HepG2 (cell line): ENCODE measurements at regions not wholly inside any gene's neighbourhood (a gene's known extent, or its start where the extent isn't known, plus 50 kb on each side); places are given as distances from the start of the nearest gene placed in this dataset.

ENCODE experiments used
- ATAC-seq: fragments of 200-7000 bp; cut with Tn5 transposase; 3 replicates; pipeline ENCODE4 v1.9.1; 2020; ENCODE audit warnings: mild to moderate bottlenecking, moderate library complexity
- BruUV-seq: library from RNA; stranded (reverse); fragments of 400-500 nt; replicated peaks from 2 replicates; lab custom pipeline; 2021; lab: Mats Ljungman, UMichigan
- CTCF ChIA-PET: fragments of 300-600 bp; formaldehyde crosslinking; extraction: SDS; loops from one replicate; lab custom pipeline; 2021; ENCODE audit warnings: low total read pairs, inconsistent platforms, low intra/inter-chr PET ratio; lab: Yijun Ruan, JAX
- POLR2A ChIA-PET: fragments of 350-600 bp; sonication (Branson Sonifier 250); formaldehyde crosslinking; loops from one replicate; lab custom pipeline; 2020; ENCODE audit warnings: antibody characterized with exemption, inconsistent platforms; lab: Yijun Ruan, JAX
- DNase-seq: peaks from one replicate; pipeline ENCODE4 v3.0.0-alpha.2; 2015; ENCODE audit warnings: low spot score
- FAIRE-seq: peaks from 3 replicates; lab custom pipeline; 2011; peaks lifted over from hg19 to GRCh38; lab: Jason Lieb, UNC
- H2AFZ ChIP-seq: one replicate; pipeline ENCODE4 v1.6.1; 2011; ENCODE audit warnings: low read length, inconsistent platforms
- H3K27ac ChIP-seq: fragments of 300-600 bp; 3 replicates; pipeline ENCODE4 v1.8.0; 2011; ENCODE audit warnings: mixed run types, mild to moderate bottlenecking, mixed read lengths, low read length, inconsistent platforms; ENCODE audit not compliant: insufficient read depth; ENCODE audit errors: extremely low read length
- H3K27me3 ChIP-seq, 2 experiments: fragments of 200-600 bp in 1 of 2; 2 replicates in 1 of 2; 3 replicates in 1 of 2; pipeline versions ENCODE4 v1.6.0 to v1.8.0; 2011; ENCODE audit warnings: low read length in 2 of 2, mild to moderate bottlenecking in 2 of 2, moderate library complexity in 2 of 2, inconsistent platforms in 1 of 2; ENCODE audit not compliant: insufficient read depth in 2 of 2, control insufficient read depth in 1 of 2
- H3K36me3 ChIP-seq, 2 experiments: fragments of 200-600 bp in 1 of 2; replicated peaks in 1 of 2; 2 replicates in 1 of 2; 3 replicates in 1 of 2; pipeline versions ENCODE4 v1.5.1 to v1.8.0; 2011; ENCODE audit warnings: low read length in 2 of 2, inconsistent platforms in 1 of 2; ENCODE audit not compliant: insufficient read depth in 2 of 2, control insufficient read depth in 1 of 2
- H3K4me1 ChIP-seq: 2 replicates; pipeline ENCODE4 v1.5.1; 2012; ENCODE audit warnings: low read length, inconsistent platforms; ENCODE audit not compliant: insufficient read depth
- H3K4me2 ChIP-seq: 2 replicates; pipeline ENCODE4 v1.6.0; 2011; ENCODE audit warnings: low read depth, low read length, inconsistent platforms
- H3K4me3 ChIP-seq, 3 experiments: fragments of 200-600 bp in 1 of 3; sonication (generic), shearing (Covaris generic) in 1 of 3; replicated peaks in 1 of 3; 2 replicates each; pipeline ENCODE4 v1.5.1; 2011 to 2016; ENCODE audit warnings: low read length in 3 of 3, inconsistent platforms in 2 of 3, low read depth in 2 of 3, mild to moderate bottlenecking in 2 of 3, control low read depth in 1 of 3, mixed read lengths in 1 of 3; ENCODE audit not compliant: insufficient read depth in 1 of 3
- H3K79me2 ChIP-seq: one replicate; pipeline ENCODE4 v1.6.1; 2011; ENCODE audit warnings: low read length, inconsistent platforms; ENCODE audit not compliant: insufficient read depth
- H3K9ac ChIP-seq: 2 replicates; pipeline ENCODE4 v1.6.0; 2011; ENCODE audit warnings: mild to moderate bottlenecking, low read depth, low read length, inconsistent platforms; ENCODE audit not compliant: insufficient read depth
- H3K9me3 ChIP-seq: 2 replicates; pipeline ENCODE4 v1.5.1; 2012; ENCODE audit warnings: mild to moderate bottlenecking, low read length
- H4K20me1 ChIP-seq: 2 replicates; pipeline ENCODE4 v1.6.0; 2011; ENCODE audit warnings: inconsistent platforms, mild to moderate bottlenecking, low read length, moderate library complexity; ENCODE audit not compliant: insufficient read depth
- CENPX ChIP-seq: sonication (generic); formaldehyde crosslinking; IDR thresholded peaks from 2 replicates; pipeline ENCODE4 v1.9.0; 2021; ENCODE audit warnings: mild to moderate bottlenecking, missing genetic modification reagents, moderate library complexity
- CREM ChIP-seq, 2 experiments: sonication (generic) in 1 of 2; formaldehyde crosslinking in 1 of 2; IDR thresholded peaks; 2 replicates each; pipeline versions ENCODE4 v1.4.0 to v1.6.1; 2016 to 2020; ENCODE audit warnings: antibody characterized with exemption in 1 of 2, mild to moderate bottlenecking in 1 of 2, missing genetic modification reagents in 1 of 2
- HIVEP1 ChIP-seq: sonication (generic); formaldehyde crosslinking; IDR thresholded peaks from 2 replicates; pipeline ENCODE4 v1.4.0; 2020; ENCODE audit warnings: mild to moderate bottlenecking, missing genetic modification reagents
- HNF4G ChIP-seq, 2 experiments: sonication (generic) in 1 of 2; formaldehyde crosslinking in 1 of 2; IDR thresholded peaks; 2 replicates each; pipeline versions ENCODE4 v1.4.0 to v1.6.1; 2011 to 2020; ENCODE audit warnings: borderline replicate concordance in 2 of 2, low read depth in 2 of 2, mild to moderate bottlenecking in 2 of 2, low read length in 1 of 2, missing genetic modification reagents in 1 of 2, moderate library complexity in 1 of 2
- MYC ChIP-seq: sonication (generic); formaldehyde crosslinking; IDR thresholded peaks from 2 replicates; pipeline ENCODE4 v1.9.0; 2021; ENCODE audit warnings: missing genetic modification reagents, borderline replicate concordance
- NR2C2 ChIP-seq: sonication (generic); formaldehyde crosslinking; IDR thresholded peaks from 2 replicates; pipeline ENCODE4 v1.4.0; 2020; ENCODE audit warnings: missing genetic modification reagents, mild to moderate bottlenecking, moderate library complexity, borderline replicate concordance
- RFX1 ChIP-seq: fragments of 450-650 bp; IDR thresholded peaks from 2 replicates; pipeline ENCODE4 v1.6.1; 2017
- SKI ChIP-seq: fragments of 450-650 bp; IDR thresholded peaks from one replicate; pipeline ENCODE4 v1.6.1; 2018; ENCODE audit warnings: mild to moderate bottlenecking; ENCODE audit not compliant: partially characterized antibody
- SNAI1 ChIP-seq: sonication (generic); formaldehyde crosslinking; IDR thresholded peaks from 2 replicates; pipeline ENCODE4 v1.5.0; 2020; ENCODE audit warnings: mild to moderate bottlenecking, missing genetic modification reagents, borderline replicate concordance
- SSRP1 ChIP-seq: IDR thresholded peaks from 2 replicates; pipeline ENCODE4 v1.6.1; 2016; ENCODE audit warnings: control low read depth
- SUZ12 ChIP-seq: fragments of 150-350 bp; IDR thresholded peaks from 2 replicates; pipeline ENCODE4 v1.6.1; 2014; ENCODE audit warnings: low read depth, low read length
- TCF12 ChIP-seq, 2 experiments: fragments of 450-650 bp in 1 of 2; sonication (generic) in 1 of 2; formaldehyde crosslinking in 1 of 2; IDR thresholded peaks; 2 replicates each; pipeline versions ENCODE4 v1.6.1 to v1.8.0; 2017 to 2022; ENCODE audit warnings: antibody characterized with exemption in 1 of 2, mild to moderate bottlenecking in 1 of 2, missing genetic modification reagents in 1 of 2, moderate library complexity in 1 of 2
- THAP11 ChIP-seq: IDR thresholded peaks from 2 replicates; pipeline ENCODE4 v1.6.1; 2016; ENCODE audit warnings: missing biosample characterization, missing genetic modification reagents
- YEATS4 ChIP-seq: sonication (generic); formaldehyde crosslinking; IDR thresholded peaks from 2 replicates; pipeline ENCODE4 v1.4.0; 2020; ENCODE audit warnings: missing genetic modification reagents, borderline replicate concordance
- ZNF12 ChIP-seq: sonication (generic); formaldehyde crosslinking; IDR thresholded peaks from 2 replicates; pipeline ENCODE4 v1.5.0; 2020; ENCODE audit warnings: missing genetic modification reagents
- ZNF282 ChIP-seq: fragments of 450-650 bp; IDR thresholded peaks from 2 replicates; pipeline ENCODE4 v1.6.1; 2018; ENCODE audit not compliant: partially characterized antibody
- ZNF431 ChIP-seq: sonication (generic); formaldehyde crosslinking; IDR thresholded peaks from 2 replicates; pipeline ENCODE4 v1.9.0; 2022; ENCODE audit warnings: missing genetic modification reagents, low read depth, mild to moderate bottlenecking, borderline replicate concordance
- ZNF484 ChIP-seq: sonication (generic); formaldehyde crosslinking; IDR thresholded peaks from 2 replicates; pipeline ENCODE4 v1.5.1; 2020; ENCODE audit warnings: mild to moderate bottlenecking, low read depth, missing genetic modification reagents, borderline replicate concordance
- ZNF563 ChIP-seq: sonication (generic); formaldehyde crosslinking; IDR thresholded peaks from 2 replicates; pipeline ENCODE4 v1.8.0; 2022; ENCODE audit warnings: mild to moderate bottlenecking, moderate library complexity, missing genetic modification reagents
- ZSCAN30 ChIP-seq: sonication (generic); formaldehyde crosslinking; IDR thresholded peaks from 2 replicates; pipeline ENCODE4 v1.5.0; 2020; ENCODE audit warnings: mild to moderate bottlenecking, missing genetic modification reagents
- WGBS: methylation state at CpG from one replicate; pipeline ENCODE4 v1.1.6; 2017; ENCODE audit warnings: low lambda C conversion rate; 5-methylcytosine and 5-hydroxymethylcytosine counted together
- in situ Hi-C: cut with HindIII; loops from 2 replicates; pipeline ENCODE4 v1.10.0; 2017; ENCODE audit warnings: low pct_unique_long_range_greater_than_20kb; ENCODE audit not compliant: extremely low pct_ligation_motif_present
- intact Hi-C: fragments of 100-400 bp; cut with micrococcal nuclease; formaldehyde crosslinking; loops from one replicate; pipeline ENCODE4 v1.10.0; 2022; ENCODE audit not compliant: unreplicated experiment
- TF ChIP-seq, protein P1 (sequence below): sonication (generic); formaldehyde crosslinking; IDR thresholded peaks from 2 replicates; pipeline ENCODE4 v1.9.0; 2021; ENCODE audit warnings: missing genetic modification reagents, borderline replicate concordance
- TF ChIP-seq, protein P2 (sequence below): sonication (generic); formaldehyde crosslinking; IDR thresholded peaks from 2 replicates; pipeline ENCODE4 v1.5.1; 2020; ENCODE audit warnings: missing genetic modification reagents, mild to moderate bottlenecking, borderline replicate concordance

DNA sequence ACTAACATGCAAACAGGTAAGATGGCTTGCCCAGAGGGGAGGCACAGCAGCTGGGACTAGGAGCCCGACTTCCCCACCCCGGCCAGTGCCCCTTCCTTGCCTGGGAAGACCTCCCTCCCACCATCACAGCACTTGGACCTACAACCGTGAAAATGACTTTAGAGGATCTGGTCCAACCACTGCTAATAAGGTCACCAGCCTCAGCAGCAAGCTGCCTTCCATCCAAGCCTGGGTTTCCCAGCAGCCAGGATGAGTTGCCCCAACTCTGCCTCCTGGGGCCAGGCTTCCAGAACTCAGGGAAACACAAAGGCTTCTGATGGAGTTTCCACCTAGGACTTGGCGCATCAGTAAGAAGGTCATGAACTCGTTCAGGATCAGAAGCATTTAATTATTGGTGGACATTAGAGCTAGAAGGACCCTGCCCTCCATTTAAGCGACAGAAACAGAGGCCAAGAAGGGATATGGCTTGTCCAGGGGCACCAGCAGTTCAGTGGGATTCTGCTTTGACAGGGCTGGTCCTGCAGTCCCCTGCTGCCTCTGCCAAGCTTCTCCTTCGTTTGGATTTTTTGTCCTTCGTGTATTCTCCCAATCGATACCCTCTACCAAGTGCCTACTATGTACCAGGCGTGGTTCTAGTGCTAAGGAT, 403.0 kb upstream of the ID2 start (continued):
- no peak for TF ChIP-seq HNF4G (IDR thresholded peaks at IDR 0.05; ENCODE audit: borderline replicate concordance, low read depth, low read length)
- no peak for TF ChIP-seq HNF4G (CRISPR knock-in tag; IDR thresholded peaks at IDR 0.05; ENCODE audit: borderline replicate concordance, low read depth)
- TF ChIP-seq ZNF282, result no peak
- TF ChIP-seq YEATS4 (CRISPR knock-in tag), result no peak
- TF ChIP-seq SSRP1 (CRISPR knock-in tag), result no peak
- no peak for TF ChIP-seq MYC (CRISPR knock-in tag)
- no peak for TF ChIP-seq ZNF563 (CRISPR knock-in tag)
- TF ChIP-seq RFX1, result no peak
- TF ChIP-seq SKI, result no peak
- no peak for TF ChIP-seq CREM (IDR thresholded peaks at IDR 0.05)
- no peak for TF ChIP-seq CREM (CRISPR knock-in tag; IDR thresholded peaks at IDR 0.05)
- TF ChIP-seq, all 625 proteins: peak for 0

DNA sequence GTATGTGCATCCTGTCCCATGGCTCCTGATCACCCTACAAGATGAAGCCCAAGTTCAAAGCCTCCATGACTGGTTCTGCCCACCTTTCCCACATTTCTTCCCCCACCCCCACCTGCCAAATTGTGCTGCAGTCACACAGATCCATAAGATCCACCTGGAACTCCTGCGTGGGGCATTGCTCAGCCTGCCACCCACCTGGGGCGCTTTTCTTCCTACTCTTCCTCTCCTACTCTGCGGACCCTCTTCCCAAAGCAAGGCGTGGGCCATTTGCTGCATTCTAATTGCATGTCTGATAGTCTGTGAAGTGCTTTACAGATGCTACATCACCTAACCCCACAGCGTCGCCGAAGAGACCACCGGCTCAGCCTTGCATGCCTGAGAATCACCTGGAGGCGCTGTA, 402.4 kb upstream of the ID2 start:
- ATAC-seq, result no peak
- POLR2A ChIA-PET, result no interaction called here
- Histone ChIP-seq H4K20me1 (no peaks in the 10 kb centered on the region), H3K36me3 (no peaks in the 10 kb centered on the region), H2AFZ (no peak overlapping the region), H3K4me3 (no peak overlapping the region), H3K9ac (no peak overlapping the region), H3K9me3 (peaks cover 10% of the 10 kb centered on the region; the same call in 1 of the 2 replicates), H3K79me2 (no peaks in the 10 kb centered on the region), H3K27me3 (peaks cover 0 to 31% of the 10 kb centered on the region in 2 experiments; a peak in 4 of 5 replicates), H3K27ac (no peak overlapping the region), H3K4me2 (no peak overlapping the region), H3K4me1 (peaks cover 1% of the 10 kb centered on the region)
- intact Hi-C loops, result no loop called here
- no peak for DNase-seq
- FAIRE-seq, result no peak
- BruUV-seq, result no TSS peak
- 71% methylated on average over 9 of the region's 9 CpGs for WGBS
- CTCF ChIA-PET, result no interaction called here
- in situ Hi-C loops, result no loop called here
- TF ChIP-seq HIVEP1 (CRISPR knock-in tag), result no peak
- TF ChIP-seq CENPX (CRISPR knock-in tag), result no peak
- TF ChIP-seq, protein P1, sequence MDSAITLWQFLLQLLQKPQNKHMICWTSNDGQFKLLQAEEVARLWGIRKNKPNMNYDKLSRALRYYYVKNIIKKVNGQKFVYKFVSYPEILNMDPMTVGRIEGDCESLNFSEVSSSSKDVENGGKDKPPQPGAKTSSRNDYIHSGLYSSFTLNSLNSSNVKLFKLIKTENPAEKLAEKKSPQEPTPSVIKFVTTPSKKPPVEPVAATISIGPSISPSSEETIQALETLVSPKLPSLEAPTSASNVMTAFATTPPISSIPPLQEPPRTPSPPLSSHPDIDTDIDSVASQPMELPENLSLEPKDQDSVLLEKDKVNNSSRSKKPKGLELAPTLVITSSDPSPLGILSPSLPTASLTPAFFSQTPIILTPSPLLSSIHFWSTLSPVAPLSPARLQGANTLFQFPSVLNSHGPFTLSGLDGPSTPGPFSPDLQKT, result no peak
- TF ChIP-seq ZSCAN30 (CRISPR knock-in tag), result no peak
- TF ChIP-seq ZNF431 (CRISPR knock-in tag), result no peak
- no peak for TF ChIP-seq NR2C2 (CRISPR knock-in tag)
- TF ChIP-seq TCF12 (IDR thresholded peaks at IDR 0.05), result no peak
- no peak for TF ChIP-seq TCF12 (CRISPR knock-in tag; IDR thresholded peaks at IDR 0.05)
- no peak for TF ChIP-seq ZNF484 (CRISPR knock-in tag)
- no peak for TF ChIP-seq SNAI1 (CRISPR knock-in tag)
- TF ChIP-seq ZNF12, result no peak
- no peak for TF ChIP-seq SUZ12
- TF ChIP-seq THAP11 (CRISPR knock-in tag), result no peak
- TF ChIP-seq, protein P2, sequence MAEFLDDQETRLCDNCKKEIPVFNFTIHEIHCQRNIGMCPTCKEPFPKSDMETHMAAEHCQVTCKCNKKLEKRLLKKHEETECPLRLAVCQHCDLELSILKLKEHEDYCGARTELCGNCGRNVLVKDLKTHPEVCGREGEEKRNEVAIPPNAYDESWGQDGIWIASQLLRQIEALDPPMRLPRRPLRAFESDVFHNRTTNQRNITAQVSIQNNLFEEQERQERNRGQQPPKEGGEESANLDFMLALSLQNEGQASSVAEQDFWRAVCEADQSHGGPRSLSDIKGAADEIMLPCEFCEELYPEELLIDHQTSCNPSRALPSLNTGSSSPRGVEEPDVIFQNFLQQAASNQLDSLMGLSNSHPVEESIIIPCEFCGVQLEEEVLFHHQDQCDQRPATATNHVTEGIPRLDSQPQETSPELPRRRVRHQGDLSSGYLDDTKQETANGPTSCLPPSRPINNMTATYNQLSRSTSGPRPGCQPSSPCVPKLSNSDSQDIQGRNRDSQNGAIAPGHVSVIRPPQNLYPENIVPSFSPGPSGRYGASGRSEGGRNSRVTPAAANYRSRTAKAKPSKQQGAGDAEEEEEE (CRISPR knock-in tag), result no peak
